GM12874 (cell line): ENCODE measurements at regions not wholly inside any gene's neighbourhood (a gene's known extent, or its start where the extent isn't known, plus 50 kb on each side); places are given as distances from the start of the nearest gene placed in this dataset.

Experiments
- CTCF ChIP-seq: IDR thresholded peaks from 2 replicates; pipeline ENCODE4 v1.5.1; 2011; ENCODE audit warnings: low read depth, mild to moderate bottlenecking, control low read depth, low read length, moderate library complexity; ENCODE audit not compliant: insufficient read depth

DNA sequence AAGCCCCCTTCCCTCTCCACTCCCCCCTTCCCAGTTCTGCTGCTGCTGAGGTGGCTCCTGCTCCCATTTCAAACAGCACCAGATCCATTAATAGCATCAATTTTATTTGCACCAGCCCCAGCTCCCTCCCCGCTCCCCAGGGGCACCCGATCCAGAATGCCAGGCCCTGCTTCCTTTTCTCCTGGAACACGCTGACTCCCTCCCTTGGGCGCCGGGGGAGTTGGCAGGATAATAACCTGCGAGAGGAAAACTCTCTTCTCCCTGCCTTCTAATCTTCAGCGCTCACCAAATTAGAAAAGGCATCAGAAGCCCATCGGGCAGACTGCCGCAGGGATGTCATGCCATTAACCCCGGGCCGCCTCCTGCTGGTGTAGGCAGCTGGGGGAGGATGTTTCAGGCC is 77.8 kb downstream of the NCR2 start:
- no peak for TF ChIP-seq CTCF

DNA sequence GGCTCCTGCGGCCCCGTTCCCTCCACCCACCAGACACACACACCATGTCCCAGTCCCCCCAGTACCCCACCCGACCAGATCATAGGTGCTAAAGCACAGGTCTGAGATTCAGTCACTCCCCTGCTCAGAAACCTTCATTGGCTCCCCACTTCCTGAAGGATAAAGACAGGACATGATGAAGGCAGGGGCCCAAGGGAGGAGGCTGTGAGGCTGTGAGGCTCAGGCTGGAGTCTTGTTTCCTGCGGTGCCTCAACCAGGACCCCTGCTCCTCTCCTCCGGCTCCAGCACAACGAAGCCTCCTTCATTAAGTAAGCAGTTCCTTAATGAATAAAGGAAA is 81.1 kb downstream of the NCR2 start:
- TF ChIP-seq CTCF: no peak

- TF ChIP-seq CTCF: no peak
Observed at GRCh38 chr6:41418741-41419140, 83.3 kb downstream of the NCR2 start.

DNA sequence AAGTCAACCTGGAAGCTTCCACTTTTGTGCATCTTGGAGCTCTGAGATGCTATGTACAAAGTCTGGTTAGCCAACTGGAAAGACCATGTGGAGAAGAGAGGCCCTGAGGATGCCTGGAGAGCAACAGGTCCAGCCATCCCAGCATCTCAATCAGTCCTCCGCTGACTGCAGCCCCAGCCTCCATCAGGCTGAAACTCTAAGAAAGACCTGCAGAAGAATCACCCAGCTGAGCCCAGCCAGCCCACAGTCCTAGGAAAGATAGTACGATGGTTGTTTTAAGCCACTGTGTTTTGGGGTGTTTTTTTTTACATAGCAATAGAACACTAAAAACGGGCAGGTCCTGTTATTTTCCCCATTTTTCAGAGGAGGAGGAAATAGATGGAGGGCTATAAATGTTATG is 84.0 kb downstream of the NCR2 start:
- no peak for TF ChIP-seq CTCF

DNA sequence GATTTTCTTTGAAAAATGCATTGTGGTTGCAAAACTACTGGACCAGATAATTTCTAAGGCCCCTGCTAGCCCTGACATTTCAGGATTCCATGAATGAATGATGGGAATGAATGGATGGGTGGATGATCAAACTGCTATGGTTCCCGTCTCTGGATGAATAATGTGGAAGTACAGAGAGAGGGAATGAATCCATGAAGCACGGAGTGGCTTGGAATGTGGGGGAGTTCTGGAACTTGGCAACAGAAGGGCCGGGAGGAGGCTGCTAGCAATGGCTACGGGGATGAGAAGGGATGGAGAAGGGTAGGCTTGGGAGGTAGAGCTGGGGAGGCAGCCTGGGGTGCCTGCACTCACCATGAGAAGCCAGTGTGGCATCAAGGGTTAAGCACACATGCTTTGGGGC is 84.8 kb downstream of the NCR2 start:
- no peak for TF ChIP-seq CTCF

- TF ChIP-seq CTCF: no peak
Observed at GRCh38 chr6:41422161-41422560, 86.8 kb downstream of the NCR2 start.

DNA sequence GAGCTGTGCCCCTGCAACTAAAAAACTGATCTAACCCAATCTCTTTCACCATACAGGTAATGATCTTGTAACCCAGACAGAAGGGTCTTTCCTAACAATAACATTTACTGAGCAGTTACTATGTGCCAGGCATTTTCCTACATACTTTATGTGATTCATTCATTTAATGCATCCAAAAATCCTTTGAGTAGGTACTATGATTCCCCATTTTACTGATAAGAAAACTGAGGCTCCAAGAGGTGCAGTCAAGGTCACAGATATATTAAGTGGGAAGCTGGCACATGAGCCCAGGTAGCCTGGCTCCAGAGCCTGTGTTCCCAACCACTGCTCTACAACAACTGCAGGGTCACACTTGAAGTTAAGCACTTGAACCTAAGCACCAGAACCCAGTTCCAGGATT is 87.6 kb downstream of the NCR2 start:
- no peak for TF ChIP-seq CTCF
